Muscle of back (tissue), 3 donors: ENCODE measurements at regions not wholly inside any gene's neighbourhood (a gene's known extent, or its start where the extent isn't known, plus 50 kb on each side); places are given as distances from the start of the nearest gene placed in this dataset.
"Not testable (repeated sequence)": the region's sequence is repeated elsewhere in the genome, so short reads cannot be mapped to it uniquely, and the experiment has no call there.

Experiments used
- DNase-seq, 3 donors: peaks; one replicate each; pipeline versions ENCODE4 v3.0.0 to v3.0.0-alpha.2; 2013

DNA sequence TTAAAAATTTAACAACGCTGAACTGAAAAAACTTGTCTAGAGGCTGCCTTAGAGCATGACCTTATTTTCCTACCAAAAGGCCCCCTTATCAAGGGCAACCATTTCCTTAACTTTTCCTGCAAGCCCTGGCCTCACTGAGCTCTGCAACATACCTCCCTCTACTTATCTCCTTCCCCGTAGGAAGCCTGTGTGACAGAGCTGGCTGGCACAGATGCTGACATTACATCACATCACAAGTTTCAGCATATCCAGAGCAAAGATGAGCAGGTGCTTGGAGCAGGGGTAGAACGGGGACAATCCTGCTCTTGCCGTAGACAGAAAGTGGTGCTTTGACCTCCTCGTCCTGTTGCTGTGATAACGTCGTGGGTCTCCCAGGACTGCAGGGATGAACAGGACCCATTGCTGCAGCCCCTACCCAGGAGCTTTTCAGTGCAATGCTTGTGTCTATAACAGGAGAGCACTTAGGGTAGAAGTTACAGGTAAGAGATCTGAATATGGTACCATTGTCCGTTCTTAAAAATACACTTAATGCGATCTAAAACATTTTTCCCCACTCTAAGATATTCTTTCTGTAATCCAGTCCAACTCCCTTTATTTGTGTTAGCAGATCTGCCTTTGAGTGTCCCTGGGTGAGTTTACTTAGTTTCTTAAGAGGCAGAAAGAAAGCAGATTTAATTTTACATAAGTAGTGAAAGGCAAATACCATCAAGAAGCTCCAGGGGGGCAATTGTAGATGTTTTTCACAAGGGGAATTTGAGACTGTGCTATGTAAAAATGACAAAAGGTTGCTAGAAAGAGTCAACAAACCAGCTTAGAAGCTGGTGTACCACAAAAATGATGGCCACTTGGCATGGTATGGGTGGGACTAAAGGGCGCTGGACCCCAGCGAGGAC lies 101.9 kb upstream of the EFNA5 start:
- DNase-seq = no peak

DNA sequence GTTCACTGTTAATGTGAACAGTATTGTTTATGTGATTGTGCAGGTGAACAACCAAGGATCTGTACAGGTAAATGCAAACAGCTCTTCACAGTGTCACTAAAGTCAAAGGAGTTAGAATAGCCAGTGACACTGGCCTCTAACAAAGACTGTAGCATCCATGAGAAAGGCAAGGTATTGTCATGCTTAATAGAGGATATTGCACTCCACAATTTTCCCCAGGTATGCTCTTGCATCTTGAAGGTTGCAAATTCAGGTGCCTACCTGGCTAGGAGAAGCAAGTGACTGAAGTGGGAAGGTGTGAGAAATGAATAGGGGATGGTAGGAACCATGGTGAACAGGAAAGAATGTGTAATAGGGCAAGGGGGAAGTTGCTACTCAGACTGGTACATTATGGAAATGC lies 101.2 kb upstream of the EFNA5 start:
- no peak for DNase-seq

DNA sequence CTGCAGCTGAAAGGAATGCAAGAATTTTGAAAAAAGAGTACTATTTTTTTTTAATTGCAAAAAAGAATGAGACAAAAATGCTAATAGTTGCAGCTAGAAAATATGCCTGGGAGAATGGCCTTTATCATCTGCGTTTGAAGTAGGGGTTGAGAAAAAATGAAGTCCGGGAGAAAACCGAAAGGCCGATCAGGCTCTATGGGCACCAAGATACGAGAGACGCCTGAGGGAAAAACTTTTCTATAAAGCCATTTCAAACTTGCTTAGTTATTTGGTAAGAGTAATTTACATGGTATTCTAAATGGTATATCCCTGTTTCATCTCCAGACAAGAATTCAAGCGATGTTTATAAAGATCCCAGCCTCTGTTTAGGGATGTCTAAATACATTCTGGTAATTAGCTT lies 99.3 kb upstream of the EFNA5 start:
- no peak for DNase-seq

DNA sequence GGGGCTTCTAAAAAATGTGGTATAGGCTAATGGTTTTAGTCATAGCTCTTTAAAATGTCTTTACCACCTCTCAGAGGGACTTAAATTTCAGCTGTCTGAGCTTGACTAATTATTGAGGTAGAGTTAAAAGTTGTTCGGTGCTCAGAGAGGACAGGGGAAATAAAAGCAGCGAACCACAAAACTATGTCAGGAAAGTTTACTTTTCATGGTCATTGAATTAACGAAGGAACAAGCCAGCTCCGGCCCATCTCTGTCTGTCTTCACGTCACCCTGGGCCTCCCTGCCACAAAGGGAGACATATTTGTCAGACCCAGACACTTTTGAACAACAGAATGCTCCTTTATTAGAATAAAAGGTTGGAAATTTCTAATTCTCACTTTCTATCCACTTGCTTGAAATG lies 98.8 kb upstream of the EFNA5 start:
- DNase-seq = no peak

DNA sequence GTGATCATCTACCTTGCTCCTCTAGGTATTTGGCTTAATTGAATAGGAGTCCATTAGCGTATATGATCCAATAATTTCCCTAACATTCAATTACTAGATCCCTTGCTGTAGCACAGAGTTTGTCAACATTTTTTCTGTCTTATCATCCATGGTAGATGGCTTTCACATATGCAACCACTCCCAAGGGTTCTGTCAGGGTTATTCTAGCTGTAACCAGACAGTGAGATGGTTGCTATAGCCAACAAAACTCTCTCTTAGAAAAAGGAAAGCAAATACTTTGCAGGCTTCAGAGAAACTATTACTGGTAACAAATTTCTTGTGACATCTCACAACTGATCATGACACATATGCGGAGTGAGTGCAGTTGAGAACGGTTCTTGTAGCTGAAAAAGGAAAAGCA lies 96.2 kb upstream of the EFNA5 start:
- no peak for DNase-seq

DNA sequence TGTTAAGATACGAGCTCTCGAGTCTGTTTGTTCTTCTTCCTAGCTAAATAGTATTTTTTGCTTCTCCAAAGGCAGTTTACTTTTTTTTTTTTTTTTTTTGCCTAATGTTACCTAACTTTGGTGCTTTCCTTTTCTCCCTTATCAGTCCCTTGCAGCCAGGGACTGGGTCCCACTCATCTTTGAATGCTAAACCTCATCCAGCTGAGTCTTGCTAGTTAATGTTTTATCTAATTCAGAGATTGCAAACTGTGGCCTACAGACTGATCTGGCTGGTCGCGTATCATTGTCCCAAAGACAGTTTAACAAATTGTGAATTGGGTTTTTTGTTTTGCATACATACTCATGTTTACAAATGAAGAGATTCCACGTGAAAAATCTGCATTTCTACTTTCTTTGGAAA lies 95.7 kb upstream of the EFNA5 start:
- no peak for DNase-seq

DNA sequence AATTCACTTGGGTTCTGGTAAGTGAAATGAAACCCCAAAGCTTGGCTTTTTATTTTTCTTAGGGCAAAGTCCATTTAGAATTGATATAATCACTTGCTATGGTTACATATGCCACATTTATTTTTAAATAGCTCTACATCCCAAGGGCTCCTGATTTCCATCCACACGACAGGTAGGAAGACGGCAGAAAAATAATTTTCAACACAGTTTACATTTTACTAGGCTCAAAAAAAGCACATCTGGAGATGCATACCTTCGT lies 95.0 kb upstream of the EFNA5 start:
- no peak for DNase-seq

DNA sequence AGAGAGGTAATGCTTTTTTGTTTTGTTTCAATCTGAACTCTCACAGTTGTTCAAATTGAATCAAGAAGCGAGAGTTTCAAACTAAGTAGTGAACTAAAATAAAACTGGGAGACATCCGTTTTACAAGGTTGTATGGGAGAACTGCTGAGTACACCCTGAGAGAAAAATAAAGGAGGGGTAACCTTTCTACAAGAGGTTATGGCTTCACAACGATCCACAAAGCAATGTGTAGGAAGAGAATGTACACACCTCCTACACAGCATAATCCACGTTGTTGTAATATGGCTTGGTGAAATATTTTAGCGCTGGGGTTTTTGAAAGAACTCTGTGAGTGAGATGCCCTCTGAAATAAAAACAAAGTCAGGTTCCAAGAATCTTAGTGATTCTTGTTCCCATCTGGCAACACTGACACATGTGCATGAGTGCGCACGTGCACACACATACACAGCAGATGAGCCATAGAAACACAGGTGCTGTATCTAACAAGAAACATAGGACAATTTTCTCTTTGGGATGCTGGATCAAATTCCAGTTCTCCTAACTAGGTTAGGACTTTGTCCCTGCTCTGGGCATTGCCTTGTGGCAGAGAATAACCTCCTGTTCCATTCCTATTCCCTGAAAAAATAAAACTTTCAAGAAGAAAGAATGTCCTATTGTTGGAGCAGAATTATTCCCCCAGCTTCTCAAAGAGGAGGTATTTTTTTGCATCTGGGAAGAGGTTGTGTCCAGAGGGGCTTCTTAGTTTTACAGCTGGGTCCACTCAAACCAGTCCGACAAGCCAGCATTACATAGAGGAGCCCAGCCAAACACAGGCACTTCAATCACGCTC lies 94.5 kb upstream of the EFNA5 start:
- DNase-seq = no peak

DNA sequence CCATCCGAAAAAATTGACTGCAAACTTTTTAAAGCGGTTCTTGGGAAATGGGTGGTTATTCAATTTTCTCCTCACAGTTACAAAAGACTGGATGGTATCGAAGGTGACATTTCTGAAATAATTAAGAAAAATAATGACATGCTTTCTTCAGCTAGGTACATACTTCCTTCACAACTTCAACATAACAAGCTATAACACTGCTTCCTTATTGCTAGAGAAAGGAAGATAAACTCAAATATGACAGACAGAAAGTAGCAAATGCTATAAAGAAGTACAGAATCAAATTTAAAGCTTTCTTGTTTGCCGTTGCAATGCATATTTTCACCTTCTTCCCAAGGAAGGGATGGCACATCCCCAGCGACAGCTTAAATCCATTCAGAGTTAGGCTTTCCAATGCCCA lies 93.5 kb upstream of the EFNA5 start:
- DNase-seq = no peak

DNA sequence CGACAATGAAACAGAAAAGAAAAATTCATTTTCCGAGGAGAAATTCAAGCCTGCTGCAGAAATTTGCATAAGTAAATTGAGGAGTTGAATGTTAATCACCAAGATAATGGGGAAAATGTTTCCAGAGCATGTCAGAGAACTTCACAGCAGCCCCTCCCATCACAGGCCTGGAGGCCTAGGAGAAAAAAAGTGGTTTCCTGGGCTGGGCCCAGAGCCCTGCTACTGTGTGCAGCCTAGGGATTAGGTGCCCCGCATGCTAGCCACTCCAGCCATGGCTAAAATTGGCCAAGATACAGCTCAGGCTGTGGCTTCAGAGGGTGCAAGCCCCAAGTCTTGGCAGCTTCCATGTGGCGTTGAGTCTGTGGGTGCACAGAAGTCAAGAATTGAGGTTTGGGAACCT lies 82.7 kb upstream of the EFNA5 start:
- no peak for DNase-seq

DNA sequence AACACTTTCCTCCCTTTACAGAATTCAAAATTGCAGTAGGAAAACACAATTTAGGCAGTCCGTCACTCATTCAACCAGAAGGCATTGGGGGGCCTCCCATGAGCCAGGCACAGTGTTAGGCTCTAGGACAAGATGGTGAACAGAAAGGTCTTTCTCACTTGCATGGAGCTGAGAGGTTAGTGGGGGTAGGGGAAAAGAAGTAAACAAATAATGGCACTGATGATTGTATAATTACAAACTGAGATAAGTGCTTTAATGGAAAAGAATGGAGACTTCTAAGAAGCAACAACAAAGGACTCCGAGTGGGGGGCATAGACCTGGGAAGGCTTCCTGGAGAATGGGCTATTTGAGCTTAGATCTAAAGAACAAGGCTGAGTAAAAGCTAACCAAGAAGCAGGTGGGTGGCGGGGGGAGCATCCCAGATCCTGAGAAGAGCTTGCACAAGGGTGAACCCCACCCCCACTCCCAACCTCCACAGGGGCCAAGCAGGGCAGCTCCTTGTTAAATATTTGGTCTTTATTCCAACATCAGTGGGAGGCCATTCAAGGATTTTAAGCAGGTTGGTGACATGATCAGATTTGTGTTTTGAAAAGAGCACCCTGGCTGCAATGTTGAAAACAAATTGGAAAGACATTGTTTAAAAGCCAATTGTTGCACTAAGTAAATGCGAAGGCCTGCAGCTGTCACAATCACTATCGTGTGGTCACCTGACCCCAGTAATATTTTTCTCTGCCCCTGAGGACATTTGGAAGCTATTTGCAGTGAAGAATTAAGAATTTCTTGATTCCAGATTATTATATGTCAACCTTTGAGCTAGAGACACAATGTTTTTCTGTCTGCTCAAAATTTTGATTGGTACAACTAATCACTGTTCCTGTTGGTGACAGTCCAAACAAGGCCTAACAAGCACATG lies 73.9 kb upstream of the EFNA5 start:
- DNase-seq = no peak

DNA sequence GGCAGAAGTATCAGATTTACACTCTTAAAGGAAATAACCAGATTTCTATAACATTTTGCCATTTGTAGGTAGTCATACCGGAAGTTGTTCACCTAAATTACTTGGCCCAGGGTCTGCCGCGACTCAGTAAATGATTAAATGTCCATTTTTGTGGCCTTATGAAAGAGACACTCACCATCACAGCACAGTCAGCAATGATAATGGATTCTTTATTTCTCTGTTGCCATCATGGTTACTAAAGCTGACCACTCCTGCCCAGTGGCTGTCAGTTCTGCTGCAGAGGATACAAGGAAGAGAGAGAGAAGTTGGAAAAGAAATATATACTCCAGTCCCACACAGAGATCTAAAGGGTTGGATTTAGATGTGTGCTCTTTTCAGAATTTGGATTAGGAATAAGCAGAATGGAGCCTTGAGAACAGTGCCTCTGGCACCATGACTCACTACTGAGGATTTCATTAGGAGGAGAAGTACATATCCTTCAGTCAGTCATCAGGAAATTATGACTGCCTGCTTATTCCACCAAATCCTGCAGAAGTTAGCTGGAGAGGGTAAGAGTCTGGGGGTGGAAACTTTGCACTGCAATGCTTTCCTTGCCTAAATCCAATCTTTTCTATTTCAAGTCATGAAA lies 72.8 kb upstream of the EFNA5 start:
- no peak for DNase-seq

DNA sequence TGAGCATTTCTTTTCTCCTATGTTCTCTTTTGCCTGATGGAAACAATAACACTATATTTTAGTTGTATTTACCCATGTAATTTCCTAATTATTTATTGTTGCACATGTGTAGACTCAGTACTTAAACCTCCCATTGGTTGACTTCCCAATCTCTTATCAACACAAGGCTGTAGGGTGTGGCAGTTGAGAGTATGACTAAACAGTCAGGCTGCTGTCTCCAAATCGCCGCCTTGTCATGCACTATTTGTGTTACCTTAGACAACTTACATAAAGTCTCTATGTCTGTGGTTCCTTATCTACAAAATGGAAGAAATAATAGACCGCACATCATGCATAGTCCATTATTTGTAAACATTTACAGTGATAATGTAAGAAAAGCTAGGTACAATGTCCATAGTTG lies 68.9 kb upstream of the EFNA5 start:
- no peak for DNase-seq

DNA sequence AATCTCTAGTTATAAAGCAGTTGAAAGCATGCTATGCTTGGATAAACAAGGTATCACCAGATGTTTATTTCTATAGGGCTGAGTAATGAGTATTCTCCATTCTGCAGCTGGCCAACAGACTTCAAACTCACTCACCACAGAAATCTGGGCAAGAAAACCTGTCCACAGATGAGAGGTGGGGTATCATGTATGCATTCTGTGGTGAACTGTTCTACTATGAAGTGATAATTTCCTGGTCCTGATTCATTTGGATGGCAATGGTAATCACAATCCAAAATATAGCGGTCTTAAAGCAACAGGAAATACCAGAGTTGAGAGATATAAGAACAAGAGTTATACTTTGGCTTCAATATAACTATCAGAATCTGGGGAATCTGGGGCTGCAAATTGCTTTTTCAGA lies 65.9 kb upstream of the EFNA5 start:
- DNase-seq = peak in 1 of 3 donors; percentile 12

DNA sequence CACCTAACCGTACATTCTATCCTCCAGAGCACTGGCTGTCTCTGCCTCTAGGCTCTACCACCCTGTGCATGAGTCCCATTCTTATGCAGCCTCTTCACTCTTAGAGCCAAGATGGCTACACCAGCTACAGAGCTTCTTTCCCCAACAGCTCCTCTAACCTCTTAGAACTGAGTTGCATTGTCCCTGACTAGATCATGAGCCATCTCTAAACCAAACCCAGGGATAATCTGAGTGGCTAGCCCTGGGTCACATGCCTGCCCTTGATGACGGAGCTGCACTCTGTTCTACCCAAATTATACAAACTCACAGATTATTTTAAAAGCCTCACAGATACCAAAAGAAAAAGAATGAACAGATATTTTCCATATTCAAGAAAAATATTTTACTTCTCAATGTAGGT lies 65.4 kb upstream of the EFNA5 start:
- DNase-seq = not testable (repeated sequence)

DNA sequence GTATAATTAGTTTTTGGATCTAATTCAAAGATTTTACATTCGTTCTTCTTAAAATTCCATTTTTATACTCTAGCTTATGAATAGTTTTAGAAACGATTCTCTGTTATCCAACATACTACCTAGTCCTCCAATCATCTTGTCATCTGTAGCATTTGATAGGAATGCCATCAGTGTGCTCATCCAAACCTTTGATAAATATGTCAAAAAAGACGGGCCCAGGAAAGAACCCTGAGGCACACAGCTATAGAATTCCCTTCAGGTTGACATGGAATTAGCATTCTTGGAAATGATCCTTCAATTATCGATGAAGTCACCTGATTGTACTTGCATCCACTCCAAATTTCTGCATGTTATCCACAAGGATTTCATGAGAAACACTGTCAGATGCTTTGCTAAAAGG lies 64.8 kb upstream of the EFNA5 start:
- DNase-seq = no peak

DNA sequence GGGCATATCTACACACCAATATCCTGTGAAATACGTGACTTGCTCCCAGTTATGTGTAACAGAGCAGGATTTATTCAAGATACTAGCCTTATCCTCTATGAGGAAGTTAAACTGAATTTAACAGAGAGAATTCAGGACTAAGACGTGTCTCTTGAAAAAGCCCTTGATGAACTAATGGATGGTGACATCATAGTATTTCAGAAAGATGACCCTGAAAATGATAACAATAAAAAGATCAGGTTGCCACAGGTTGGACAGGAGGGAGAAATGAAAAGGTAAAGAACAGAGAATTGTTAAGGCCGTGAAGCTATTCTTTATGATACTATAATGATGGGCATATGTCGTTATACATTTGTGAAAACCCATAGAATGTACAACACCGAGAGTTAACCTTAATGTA lies 56.2 kb upstream of the EFNA5 start:
- no peak for DNase-seq

DNA sequence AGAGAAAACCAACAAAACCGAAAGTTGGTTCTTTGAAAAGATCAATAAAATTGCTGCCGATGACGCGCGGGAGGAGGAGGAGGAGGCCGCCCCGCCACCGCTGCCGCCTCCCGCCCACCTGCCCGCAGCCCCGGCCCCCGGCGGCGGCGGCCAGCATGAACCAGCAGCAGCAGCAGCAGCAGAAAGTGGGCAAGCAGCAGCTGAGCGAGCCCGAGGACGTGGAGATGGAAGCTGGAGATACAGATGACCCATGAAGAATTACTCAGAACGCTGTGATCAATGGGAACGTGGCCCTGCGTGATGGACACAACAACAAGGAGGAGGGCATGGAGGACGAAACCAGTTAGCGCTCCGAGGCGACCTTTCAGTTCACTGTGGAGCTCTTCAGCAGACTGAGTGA lies 53.9 kb upstream of the EFNA5 start:
- no peak for DNase-seq

DNA sequence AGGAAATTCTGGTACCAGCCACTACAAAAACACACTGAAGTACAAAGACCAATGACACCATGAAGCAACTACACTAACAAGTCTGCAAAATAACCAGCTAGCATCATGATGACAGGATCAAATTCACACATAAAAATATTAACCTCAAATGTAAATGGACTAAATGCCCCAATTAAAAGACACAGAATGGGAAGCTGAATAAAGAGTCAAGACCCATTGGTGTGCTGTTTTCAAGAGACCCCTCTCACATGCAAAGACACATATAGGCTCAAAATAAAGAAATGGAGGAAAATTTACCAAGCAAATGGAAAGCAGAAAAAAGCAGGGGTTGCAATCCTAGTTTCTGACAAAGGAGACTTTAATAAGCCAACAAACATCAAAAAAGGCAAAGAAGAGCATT lies 50.5 kb upstream of the EFNA5 start:
- not testable (repeated sequence) for DNase-seq
